HUES6 (cell line): ENCODE measurements at regions not wholly inside any gene's neighbourhood (a gene's known extent, or its start where the extent isn't known, plus 50 kb on each side); places are given as distances from the start of the nearest gene placed in this dataset.

Experiments used
- H3K27ac ChIP-seq: 2 replicates; pipeline ENCODE4 v1.7.0; 2013; ENCODE audit warnings: low read depth, mild to moderate bottlenecking, low read length, inconsistent platforms
- H3K27me3 ChIP-seq: 2 replicates; pipeline ENCODE4 v1.6.1; 2013; ENCODE audit warnings: low read length; ENCODE audit not compliant: control insufficient read depth, insufficient read depth
- H3K36me3 ChIP-seq: 2 replicates; pipeline ENCODE4 v1.6.1; 2013; ENCODE audit warnings: low read length; ENCODE audit not compliant: control insufficient read depth, insufficient read depth
- H3K4me1 ChIP-seq: 2 replicates; pipeline ENCODE4 v1.6.1; 2013; ENCODE audit warnings: low read length; ENCODE audit not compliant: control insufficient read depth, insufficient read depth
- H3K4me3 ChIP-seq: 2 replicates; pipeline ENCODE4 v1.5.1; 2013; ENCODE audit warnings: low read depth, low read length
- H3K9ac ChIP-seq: one replicate; pipeline ENCODE4 v1.6.1; 2013; ENCODE audit warnings: mild to moderate bottlenecking, low read length
- H3K9me3 ChIP-seq: 2 replicates; pipeline ENCODE4 v1.6.1; 2013; ENCODE audit warnings: low read depth, low read length; ENCODE audit not compliant: control insufficient read depth, insufficient read depth

DNA sequence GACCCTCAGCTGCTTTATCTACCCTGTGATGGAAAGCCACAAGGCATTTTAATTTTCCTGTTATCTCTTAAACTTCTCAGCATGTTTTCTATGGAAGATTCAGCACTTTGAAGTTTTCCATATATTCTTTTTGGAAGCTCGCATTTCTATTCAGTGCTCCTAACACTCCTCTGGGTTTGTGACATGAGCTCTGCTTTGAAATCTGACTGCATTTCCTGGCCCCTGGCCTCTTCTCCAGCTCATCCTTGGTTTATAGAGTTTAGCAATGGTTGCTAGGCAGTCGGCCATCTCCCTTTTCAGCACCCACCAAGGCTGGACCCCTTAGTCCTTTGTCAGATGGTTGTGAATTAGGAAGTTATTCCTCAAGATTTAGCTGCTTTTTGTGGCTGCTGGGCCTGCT, 150.6 kb downstream of the KCNA5 start:
- Histone ChIP-seq H3K27me3 (no peaks in the 10 kb centered on the region), H3K4me3 (no peak overlapping the region), H3K4me1 (no peaks in the 10 kb centered on the region), H3K27ac (no peak overlapping the region), H3K36me3 (no peaks in the 10 kb centered on the region), H3K9ac (no peak overlapping the region), H3K9me3 (no peaks in the 10 kb centered on the region)

DNA sequence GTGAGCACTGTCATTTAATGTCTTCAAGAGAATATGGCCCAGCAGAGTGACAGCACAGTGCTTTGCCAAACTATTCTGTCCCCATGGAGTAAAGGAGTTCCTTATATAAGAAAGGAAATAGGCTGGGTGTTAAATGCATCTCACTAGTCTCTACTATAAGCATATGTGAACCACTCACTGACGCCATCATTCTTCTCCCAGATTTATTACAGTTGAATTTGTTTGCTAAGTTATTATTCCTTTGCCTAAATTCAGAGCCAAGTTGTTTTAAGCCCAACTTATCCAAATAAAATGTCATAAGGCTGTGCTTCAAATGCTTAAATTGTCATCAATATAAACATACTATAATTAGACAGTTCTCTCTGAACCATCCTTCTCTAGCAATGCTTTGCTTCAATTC, 151.6 kb downstream of the KCNA5 start:
- H3K4me1 ChIP-seq, result no peaks in the 10 kb centered on the region
- no peaks in the 10 kb centered on the region for H3K9me3 ChIP-seq
- H3K9ac ChIP-seq, result no peak overlapping the region
- no peaks in the 10 kb centered on the region for H3K27me3 ChIP-seq
- H3K27ac ChIP-seq, result no peak overlapping the region
- H3K36me3 ChIP-seq, result no peaks in the 10 kb centered on the region
- H3K4me3 ChIP-seq, result no peak overlapping the region

DNA sequence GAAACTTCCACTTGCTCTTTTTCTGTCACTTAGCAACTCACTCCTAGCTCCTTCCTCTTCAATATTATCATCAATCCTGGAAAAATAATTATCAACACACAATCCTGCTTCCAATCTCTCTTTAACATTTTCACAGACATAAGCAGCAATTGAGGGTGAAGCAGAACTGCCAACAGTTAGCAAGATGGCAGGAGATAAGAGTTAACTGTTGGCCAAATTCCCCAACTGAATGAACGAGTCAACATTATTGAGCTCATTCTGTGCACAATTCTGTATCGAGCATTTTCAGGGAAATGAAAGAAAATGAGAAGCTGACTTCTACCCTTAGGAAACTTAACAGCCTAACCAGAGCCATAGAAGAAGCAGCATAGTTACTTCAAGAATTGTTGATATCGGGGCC, 152.0 kb downstream of the KCNA5 start:
- Histone ChIP-seq H3K4me1 (peaks cover 1% of the 10 kb centered on the region), H3K9me3 (no peaks in the 10 kb centered on the region), H3K4me3 (no peak overlapping the region), H3K36me3 (no peaks in the 10 kb centered on the region), H3K27me3 (no peaks in the 10 kb centered on the region), H3K9ac (no peak overlapping the region), H3K27ac (no peak overlapping the region)

DNA sequence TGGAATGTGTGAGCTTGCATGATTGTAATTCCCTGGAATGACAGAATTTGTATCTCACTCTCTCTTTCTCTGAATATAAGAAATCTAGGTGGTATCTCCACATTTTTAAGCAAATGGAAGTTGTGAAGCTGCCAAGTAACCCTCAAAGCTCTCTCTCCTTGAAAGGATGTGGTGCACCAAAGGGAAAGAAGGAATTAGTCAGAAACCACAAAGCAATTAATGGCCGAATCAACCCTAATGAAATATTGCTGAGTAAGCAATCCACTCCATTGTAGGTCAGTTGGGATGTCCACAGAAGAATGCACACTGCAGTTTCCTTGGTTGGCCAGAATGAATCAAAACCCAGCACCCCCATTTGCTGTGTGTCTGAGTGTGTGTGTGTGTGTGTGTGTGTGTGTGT, 153.5 kb downstream of the KCNA5 start:
- H3K9ac ChIP-seq, result no peak overlapping the region
- no peaks in the 10 kb centered on the region for H3K36me3 ChIP-seq
- no peak overlapping the region for H3K27ac ChIP-seq
- H3K4me3 ChIP-seq, result no peak overlapping the region
- H3K9me3 ChIP-seq, result no peaks in the 10 kb centered on the region
- H3K27me3 ChIP-seq, result no peaks in the 10 kb centered on the region
- H3K4me1 ChIP-seq, result peaks cover 15% of the 10 kb centered on the region

DNA sequence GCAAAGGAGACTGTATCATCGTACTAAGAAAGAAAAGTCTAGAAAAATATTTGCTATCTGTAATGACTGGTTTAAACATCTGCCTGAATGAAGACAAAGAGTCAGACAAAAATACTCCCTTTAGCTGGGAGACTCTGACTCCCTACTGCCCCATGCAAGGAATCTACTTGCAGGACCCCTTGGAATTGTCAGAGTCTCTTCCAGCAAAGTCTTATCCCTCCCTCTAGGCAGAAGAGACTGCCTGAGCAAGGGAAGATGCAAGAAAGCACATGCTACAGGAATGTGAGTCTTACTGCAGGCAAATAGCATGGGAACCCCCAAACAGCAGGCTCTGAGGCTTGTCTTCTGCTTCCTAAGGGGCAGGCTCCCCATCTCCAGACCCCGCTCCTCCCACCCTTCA, 154.0 kb downstream of the KCNA5 start:
- Histone ChIP-seq H3K4me3 (no peak overlapping the region), H3K9ac (no peak overlapping the region), H3K36me3 (no peaks in the 10 kb centered on the region), H3K27me3 (no peaks in the 10 kb centered on the region), H3K4me1 (peaks cover 18% of the 10 kb centered on the region), H3K9me3 (no peaks in the 10 kb centered on the region), H3K27ac (no peak overlapping the region)

DNA sequence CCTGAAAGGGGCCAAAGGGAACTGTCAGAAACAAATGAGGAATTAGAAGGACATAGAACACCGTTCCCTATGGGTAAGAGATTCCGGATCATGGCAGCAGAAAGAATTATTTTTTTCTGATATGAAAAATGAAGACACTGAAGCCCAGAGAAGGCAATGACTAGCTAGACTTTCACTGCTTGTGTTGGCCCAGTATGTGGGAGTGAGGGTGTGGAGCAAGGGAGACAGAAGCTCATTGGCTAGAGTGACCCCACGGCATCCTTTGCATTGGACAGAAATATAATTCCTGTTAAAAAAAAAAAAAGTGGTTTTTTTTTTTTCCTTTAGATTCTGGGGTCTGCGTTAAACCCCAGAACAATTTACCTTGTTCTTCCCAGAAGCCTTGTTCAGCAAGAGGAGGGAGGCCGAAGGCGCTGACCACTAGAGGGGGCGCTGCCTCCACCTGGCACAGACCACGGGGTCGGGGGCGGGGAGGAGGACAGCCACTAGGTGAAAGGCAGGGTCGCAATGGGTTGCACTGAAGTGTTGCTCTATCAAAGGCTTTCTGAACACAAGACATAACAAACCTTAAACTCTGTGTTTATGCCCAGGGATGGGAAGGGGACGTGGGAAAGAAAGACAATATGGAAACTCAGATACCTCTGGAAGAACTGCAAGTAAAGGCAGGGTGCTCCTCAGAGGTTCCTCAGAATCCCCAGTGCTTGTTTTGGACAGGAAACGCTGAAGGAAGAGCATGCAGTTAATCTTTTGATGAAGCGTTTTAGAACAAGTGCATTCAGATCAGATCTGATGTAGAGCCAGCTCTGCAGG, 156.8 kb downstream of the KCNA5 start:
- Histone ChIP-seq H3K4me1 (peaks cover 22% of the 10 kb centered on the region), H3K4me3 (no peak overlapping the region), H3K9me3 (no peaks in the 10 kb centered on the region), H3K27ac (no peak overlapping the region), H3K36me3 (no peaks in the 10 kb centered on the region), H3K9ac (no peak overlapping the region), H3K27me3 (no peaks in the 10 kb centered on the region)

DNA sequence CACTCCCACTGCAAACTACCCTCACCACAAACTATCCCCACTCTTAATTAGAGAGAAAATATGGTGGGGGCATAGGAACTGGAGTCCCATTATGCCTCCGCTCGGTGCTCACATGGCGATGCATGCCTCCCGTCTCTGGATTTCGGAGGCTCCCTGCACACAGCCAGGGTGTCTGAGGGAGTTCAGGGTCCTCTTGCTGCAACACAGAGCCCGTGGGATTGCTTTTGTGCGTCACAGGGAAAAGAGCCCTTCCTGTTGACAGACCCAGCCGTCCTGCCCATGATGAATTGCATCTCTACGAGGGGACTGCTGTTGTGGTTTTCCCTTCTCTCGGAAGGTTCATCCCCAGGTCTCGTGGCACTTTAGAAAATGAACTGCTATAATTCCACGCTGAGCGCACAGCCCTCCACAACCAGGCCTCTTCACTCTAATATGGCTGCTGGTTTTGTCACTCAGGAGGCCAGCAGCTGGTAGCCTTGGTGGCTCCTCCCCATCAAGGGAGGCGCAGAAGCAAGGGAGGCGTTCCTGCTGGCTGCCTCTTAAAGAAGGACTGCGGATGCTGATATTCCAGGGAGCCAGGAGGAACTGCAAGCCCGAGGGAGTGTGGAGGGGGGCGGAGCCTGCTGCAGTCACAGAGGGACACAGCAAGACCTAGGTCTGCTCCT, 158.0 kb downstream of the KCNA5 start:
- Histone ChIP-seq H3K9ac (no peak overlapping the region), H3K27ac (no peak overlapping the region), H3K9me3 (no peaks in the 10 kb centered on the region), H3K36me3 (no peaks in the 10 kb centered on the region), H3K4me3 (no peak overlapping the region), H3K4me1 (peaks cover 22% of the 10 kb centered on the region), H3K27me3 (no peaks in the 10 kb centered on the region)

DNA sequence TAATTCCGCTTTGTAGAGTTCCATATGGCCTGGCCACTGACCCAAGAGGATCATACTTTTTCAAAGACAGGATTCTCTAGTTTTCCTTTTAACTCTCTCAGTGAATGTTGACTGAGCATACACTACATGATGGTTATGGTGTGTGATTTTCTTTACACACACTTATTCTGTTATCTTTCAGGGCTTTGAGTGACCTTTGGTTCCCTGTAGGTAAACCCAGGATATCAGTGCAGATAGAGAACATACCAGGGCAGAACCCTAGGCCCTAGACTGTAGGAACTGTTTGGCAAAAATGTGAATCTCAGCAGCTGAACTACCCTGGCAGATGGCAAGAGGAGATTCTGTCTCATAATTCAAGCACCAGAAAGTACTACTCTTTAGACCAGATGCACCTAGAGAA, 159.6 kb downstream of the KCNA5 start:
- Histone ChIP-seq H3K9ac (no peak overlapping the region), H3K4me1 (peaks cover 22% of the 10 kb centered on the region), H3K36me3 (no peaks in the 10 kb centered on the region), H3K4me3 (no peak overlapping the region), H3K27me3 (no peaks in the 10 kb centered on the region), H3K27ac (no peak overlapping the region), H3K9me3 (no peaks in the 10 kb centered on the region)

DNA sequence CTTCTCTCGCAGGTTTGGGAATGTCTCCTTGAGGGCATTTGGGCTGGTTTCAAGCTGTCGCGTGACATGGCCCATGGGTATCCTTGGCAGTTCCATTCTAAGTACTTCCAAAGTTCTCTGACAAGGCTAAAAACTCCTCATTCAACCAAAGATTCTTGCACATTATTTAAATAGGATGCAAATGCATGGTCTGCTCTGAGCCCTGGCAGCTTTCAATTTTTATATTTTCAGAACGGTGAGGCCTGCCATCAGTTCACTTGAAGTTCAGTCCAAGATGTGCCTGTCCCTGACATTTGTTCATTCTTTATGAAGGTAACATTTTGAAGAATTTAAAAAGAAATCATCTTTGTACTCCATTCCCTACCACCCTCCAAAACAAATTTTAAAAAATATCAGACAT, 160.0 kb downstream of the KCNA5 start:
- H3K27me3 ChIP-seq, result no peaks in the 10 kb centered on the region
- H3K27ac ChIP-seq, result no peak overlapping the region
- H3K36me3 ChIP-seq, result no peaks in the 10 kb centered on the region
- peaks cover 22% of the 10 kb centered on the region for H3K4me1 ChIP-seq
- no peak overlapping the region for H3K9ac ChIP-seq
- H3K4me3 ChIP-seq, result no peak overlapping the region
- no peaks in the 10 kb centered on the region for H3K9me3 ChIP-seq

DNA sequence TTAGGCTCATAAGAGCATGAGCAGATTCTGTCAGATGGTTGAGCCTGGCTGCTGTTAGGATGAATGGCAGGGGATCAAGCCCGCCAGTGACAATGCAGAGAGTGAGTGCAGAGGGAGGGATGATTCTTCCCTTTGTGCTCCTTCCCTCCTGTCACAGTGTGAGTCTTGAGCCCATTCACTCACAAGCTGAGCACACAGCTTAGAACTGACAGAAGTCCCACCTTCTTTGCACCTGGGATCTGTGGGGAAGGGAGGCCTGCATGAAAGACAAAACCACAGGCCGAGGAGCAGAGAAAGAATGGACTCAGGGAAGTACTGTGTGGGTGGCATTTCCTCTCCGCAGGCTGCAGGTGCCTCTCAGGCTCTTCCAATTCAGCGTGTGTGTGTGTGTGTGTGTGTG, 160.6 kb downstream of the KCNA5 start:
- no peak overlapping the region for H3K9ac ChIP-seq
- no peaks in the 10 kb centered on the region for H3K27me3 ChIP-seq
- H3K36me3 ChIP-seq, result no peaks in the 10 kb centered on the region
- no peak overlapping the region for H3K27ac ChIP-seq
- peaks cover 22% of the 10 kb centered on the region for H3K4me1 ChIP-seq
- H3K9me3 ChIP-seq, result no peaks in the 10 kb centered on the region
- no peak overlapping the region for H3K4me3 ChIP-seq

DNA sequence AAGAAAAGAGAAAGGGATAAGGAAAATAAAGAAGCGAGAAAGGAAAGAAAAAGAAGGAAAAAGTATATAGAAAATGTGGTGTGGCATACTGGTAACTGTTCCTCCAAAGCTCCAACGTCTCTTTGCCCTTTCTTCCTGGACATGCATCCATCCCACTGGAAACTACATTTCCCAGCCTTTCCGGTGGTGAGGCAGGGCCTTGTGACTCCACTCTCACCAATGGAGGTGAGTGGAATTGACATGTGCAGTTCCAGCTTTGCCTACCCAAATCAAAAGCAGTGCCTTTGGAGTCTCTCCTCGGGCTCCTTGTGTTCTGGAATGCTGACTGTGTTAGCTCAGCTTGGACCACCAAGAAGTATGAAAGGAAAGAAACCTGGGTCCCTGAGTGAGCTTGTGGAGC, 161.2 kb downstream of the KCNA5 start:
- no peaks in the 10 kb centered on the region for H3K9me3 ChIP-seq
- no peak overlapping the region for H3K4me3 ChIP-seq
- peaks cover 22% of the 10 kb centered on the region for H3K4me1 ChIP-seq
- no peak overlapping the region for H3K9ac ChIP-seq
- no peaks in the 10 kb centered on the region for H3K27me3 ChIP-seq
- no peak overlapping the region for H3K27ac ChIP-seq
- no peaks in the 10 kb centered on the region for H3K36me3 ChIP-seq
